ENCODE measurements at regions not wholly inside any gene's neighbourhood (a gene's known extent, or its start where the extent isn't known, plus 50 kb on each side); places are given as distances from the start of the nearest gene placed in this dataset.

- TF ChIP-seq CTCF (IDR thresholded peaks at IDR 0.05; ENCODE audit: extremely low read depth in 1 of 2, insufficient read depth in 1 of 2, low read depth in 1 of 2, low read length in 2 of 2) (no peak), EZH2 (IDR thresholded peaks at IDR 0.05; ENCODE audit: borderline replicate concordance, low read depth, low read length, severe bottlenecking) (no peak), GATA2 (IDR thresholded peaks at IDR 0.05; ENCODE audit: insufficient read depth, insufficient read length, low read depth, low read length) (no peak), POLR2AphosphoS5 (IDR thresholded peaks at IDR 0.05; ENCODE audit: insufficient read depth, low read depth, low read length) (no peak)
Observed at GRCh38 chr18:25446972-25447371, 95.0 kb upstream of the ZNF521 start.
